Left renal pelvis (tissue), 4 donors: ENCODE measurements at regions not wholly inside any gene's neighbourhood (a gene's known extent, or its start where the extent isn't known, plus 50 kb on each side); places are given as distances from the start of the nearest gene placed in this dataset.
A peak's percentile ranks its signal among the peaks of the same experiment; 100 is the strongest.
"Not testable (repeated sequence)": the region's sequence is repeated elsewhere in the genome, so short reads cannot be mapped to it uniquely, and the experiment has no call there.

Experiments
- DNase-seq, 4 donors: peaks; one replicate each; pipeline ENCODE4 v3.0.0-alpha.2; 2013; ENCODE audit warnings: low read depth in 4 of 4, low spot score in 3 of 4

DNA sequence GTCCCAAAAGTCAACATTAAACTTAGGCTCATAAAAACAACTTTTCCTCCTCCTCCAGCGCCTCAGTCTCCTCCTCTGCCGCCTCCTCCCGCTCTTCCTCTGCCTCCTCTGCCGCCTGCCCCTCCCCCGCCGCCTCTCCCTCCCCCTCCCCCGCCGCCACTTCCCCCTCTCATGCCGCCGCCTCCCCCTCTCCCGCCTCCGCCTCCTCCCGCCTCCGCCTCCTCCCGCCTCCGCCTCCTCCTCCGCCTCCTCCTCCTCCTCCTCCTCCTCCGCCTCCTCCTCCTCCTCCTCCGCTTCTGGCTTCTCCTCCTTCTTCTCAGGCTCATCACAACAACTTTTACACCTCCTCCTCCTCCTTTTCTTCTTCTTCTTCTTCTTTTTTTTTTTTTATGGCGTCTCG, 599.9 kb downstream of the TMEM182 start:
- DNase-seq, result no peak

DNA sequence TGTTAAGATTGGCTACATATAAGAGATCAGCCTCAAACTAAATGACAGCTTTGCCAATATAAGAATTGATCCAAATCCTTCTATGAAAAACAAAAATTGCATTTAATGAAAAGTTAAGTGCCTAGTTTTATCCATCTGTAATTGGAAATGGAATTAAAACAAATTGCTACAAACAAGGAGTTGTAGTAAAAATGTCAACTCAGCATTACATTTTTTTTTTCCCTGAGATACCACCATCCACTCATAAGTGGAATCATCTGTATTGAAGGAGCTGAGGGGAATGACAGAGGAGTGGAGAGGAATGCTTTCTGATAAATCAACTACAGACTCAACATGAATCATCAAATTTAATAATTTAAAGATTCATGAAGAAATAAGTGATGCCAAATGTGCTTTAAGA, 601.8 kb downstream of the TMEM182 start:
- no peak for DNase-seq

DNA sequence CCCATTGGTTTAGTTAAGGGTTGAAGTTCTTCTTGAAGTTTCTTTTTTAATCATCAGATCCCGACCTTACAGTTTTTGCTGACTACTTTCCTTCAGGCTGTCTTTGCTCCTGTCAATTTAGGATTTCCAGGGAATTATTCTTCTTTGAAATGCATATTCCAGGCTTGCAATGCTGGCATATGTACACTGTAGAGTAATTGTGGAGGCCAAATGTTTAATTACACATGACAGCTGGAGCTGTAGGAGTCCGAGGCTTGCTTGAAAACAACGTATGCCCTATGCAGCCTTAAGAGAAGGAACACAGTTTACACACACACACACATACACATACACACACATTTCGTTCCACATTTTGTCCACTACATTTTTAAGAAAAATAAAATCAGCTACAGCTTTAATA, 602.3 kb downstream of the TMEM182 start:
- DNase-seq, result no peak

DNA sequence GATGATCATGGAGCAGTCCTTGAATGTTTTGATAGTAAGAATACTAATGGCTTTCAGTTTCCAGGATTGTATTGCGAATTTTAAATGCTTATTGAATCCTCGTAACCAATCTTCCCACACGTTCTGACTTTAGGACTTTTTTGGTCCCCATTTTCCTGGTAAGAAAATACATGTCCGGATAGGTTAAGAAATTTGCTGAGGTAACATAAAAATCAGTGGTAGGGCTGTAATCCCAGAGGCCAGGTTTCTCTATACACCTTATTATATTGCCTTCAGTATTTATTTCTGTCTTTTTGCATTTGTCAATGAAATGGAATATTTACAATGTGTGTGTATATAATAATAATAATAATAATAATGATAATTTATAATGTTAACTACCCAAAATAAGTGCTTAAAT, 603.2 kb downstream of the TMEM182 start:
- no peak for DNase-seq

DNA sequence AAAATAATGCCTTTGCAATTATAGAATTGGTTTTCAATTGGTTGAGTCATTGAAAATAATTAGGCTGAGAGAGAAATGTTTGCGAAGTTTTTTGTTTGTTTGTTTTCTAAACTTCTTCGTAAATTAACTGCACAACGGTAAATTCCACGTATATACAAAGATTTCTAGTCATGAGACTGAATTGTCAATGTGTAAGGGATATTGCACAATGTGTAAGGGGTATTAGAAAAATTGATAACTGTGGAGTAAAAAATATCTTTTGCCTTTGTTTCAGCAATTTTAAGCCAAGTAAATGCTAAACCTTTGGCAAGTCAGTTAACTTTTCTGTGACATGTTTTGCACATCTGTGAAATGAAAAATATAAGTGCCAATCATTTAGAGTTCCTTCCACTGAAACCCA, 606.0 kb downstream of the TMEM182 start:
- no peak for DNase-seq

DNA sequence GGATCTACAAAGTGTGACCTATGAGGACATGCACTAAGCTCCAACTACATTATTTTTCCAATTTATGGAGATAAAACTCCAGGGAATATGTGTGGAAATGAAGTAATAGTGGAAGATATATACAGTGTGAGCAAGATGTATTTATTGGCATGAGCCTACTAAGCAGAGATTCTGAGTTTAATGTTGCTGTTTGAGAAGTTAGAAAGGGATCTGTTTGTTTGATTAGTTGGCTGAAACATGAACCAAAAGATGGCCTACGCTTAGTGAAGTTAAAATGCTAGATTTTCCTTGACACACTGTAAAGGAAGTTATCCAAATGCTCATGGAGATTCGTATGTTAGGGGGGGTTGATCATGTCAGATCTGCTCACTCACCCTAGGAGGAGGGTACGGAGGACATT, 621.7 kb downstream of the TMEM182 start:
- no peak for DNase-seq

DNA sequence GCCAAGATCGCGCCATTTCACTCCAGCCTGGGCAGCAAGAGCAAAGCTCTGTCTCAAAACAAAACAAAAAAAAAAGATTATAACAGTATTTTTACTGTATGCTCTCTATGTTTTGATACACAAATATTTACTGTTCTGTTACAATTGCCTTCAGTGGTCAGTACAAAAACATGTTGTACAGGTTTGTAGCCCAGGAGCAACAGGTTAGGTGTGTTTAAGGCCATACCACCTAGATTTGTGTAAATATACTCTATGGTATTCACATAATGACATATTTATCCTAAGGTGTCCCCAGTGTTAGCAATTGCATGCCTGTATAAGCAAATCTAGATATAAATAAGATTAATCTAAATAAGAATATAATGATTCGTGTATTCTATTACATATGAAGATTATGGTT, 625.0 kb downstream of the TMEM182 start:
- no peak for DNase-seq

DNA sequence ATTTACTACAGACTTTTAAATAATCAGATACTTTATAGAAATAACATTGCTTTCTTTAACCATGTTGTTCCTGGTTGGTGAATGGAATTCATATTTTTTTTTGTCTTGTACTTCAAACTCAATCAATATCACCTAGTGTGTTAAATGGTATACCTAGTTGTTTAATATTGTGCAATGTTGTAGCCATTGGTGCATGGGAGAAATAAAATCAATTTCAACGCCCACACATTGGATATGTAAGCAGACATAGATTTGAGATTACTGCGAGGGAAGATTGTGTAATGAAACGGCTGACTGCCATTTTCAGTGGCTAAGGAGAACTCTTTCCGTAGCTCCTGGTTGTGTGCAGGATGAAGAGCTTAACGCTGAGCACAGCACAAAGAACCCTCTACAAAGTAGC, 626.1 kb downstream of the TMEM182 start:
- DNase-seq, result no peak

DNA sequence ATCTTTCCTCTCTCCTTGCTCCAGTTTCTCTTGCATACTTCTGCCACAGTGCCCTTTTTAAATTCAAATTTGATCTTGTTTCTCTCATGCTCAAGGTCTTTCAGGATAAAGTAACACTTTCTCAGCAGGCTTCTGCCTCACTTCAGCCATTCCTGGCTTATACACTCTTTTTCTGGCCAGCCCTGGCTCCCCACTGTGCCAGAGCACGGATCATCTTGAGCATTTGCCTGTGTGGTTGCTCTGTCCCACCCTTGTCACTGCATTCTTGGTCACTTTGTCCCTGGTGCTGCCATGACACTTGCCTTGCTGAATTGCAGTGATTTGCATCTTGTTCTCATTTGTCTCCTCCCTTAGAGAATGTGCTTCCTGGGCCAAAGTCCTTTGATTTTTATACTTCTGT, 634.3 kb downstream of the TMEM182 start:
- no peak for DNase-seq

DNA sequence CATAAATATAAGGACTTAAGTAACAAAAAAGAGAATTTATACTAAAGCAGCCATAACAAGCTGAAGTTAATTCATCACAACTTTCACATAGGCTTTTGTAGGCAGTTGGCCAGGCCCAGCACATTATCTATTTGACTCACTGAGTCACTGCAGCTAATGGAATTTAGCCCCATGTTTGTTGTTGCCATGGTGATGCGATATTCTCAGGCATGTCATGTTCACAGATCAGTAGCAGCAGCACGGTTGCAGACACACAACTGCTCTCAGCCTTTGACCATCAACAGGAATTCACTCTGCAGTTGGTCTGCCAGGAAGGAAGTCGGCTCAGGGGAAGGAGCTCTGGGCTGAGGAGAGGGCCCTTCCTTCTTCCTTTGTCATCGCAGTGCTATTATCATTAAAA, 639.8 kb downstream of the TMEM182 start:
- peak; percentile 14 to 17 (median 15) for DNase-seq

DNA sequence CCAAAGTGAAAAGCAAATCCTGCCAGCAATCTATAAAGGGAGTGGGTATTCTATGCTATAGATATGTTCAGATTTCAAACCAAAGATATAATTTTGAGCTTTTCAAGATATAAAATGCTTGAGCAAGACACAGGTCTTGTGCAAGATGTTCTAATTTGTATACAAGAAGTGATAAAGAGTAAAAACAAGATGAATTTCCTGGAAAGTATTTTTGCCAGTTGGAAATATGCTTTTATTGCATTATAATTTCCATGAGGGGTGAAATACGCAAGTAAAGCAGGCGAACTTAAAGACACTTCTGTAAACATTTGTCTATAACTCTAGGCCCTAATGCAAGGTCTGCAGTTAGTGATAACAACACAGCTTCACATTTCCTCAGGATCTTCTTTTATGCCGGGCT, 640.5 kb downstream of the TMEM182 start:
- DNase-seq, result no peak

DNA sequence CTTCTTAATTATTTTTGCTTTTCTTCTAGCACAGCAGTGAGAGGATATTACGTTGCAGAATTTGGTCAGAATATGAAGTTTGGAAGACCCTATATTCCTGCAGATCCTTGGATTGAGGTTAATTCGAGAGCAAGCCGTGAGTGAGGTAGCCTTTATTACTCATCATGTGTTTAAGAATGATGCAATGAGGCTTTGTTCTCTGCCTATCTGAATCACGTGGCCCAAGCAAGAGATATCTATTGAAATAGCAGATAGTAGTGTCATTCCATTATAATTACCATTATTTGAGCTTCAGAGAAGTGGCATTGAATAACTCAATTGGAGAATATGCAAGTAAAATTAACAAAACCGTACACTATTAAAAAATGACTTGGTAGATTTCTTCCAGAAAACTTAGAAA, 641.1 kb downstream of the TMEM182 start:
- DNase-seq, result no peak

DNA sequence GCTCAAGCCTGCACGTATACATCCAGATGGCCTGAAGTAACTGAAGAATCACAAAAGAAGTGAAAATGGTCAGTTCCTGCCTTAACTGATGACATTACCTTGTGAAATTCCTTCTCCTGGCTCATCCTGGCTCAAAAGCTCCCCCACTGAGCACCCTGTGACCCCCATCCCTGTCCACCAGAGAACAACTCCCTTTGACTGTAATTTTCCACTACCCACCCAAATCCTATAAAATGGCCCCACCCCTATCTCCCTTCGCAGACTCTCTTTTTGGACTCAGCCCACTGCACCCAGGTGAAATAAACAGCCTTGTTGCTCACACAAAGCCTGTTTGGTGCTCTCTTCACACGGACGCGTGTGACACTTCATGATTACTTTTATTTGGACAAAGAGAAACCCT, 641.6 kb downstream of the TMEM182 start:
- DNase-seq, result not testable (repeated sequence)

DNA sequence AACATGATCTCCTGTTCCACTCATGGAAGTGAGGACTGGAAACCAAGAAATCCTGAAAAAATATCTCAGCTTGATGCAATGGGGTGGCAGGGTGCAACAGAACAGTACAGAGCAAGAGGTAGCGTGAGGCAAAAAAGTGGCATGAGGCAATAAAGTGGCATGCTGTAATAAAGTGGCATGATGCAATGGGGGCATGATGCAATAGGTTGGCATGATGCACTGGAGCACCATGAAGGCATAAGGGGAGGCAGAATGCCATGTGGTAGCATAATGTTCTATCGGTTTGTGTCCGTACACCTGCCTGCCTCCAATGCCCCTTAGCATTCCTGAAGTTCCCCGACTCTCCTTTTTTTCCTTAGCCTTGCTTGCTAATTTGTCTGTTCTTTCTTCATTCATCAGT, 648.4 kb downstream of the TMEM182 start:
- no peak for DNase-seq

DNA sequence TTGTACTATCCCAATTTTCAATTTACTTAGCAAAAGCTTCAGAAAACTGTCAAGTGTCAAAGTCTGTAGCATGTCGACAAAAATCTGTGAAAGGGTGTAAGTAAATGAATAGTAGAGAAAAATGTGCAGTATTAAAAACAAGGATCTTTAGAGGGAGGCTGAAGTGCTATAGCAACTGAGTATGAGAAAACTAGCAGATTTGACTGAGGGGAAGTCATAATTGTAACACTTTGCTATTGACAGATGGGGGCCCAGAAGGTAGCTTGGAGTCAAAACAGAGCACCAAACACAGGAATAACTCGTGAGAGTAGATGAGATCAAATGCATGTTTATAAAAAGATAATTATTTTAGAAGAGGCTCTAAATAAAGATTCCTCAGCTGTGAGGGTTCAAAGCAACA, 657.7 kb downstream of the TMEM182 start:
- no peak for DNase-seq

DNA sequence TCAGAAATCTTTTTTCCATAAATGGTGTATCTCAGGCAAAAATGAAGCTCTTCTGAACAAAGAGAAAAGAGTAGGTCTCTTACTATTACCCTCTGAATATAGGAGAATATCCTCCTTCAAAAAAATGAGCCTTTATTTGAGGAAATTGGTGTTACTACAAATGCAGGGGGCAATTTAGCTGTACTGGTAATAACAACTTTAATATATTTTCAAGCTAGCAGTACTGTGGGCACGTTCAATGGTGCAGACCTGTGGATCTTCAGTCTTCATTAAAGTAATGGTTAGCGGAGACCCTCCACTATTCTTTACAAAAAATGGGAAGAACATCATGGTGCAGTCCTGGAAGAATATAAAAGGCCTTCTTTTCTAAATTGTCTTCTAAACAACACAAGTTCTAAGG, 661.3 kb downstream of the TMEM182 start:
- no peak for DNase-seq

DNA sequence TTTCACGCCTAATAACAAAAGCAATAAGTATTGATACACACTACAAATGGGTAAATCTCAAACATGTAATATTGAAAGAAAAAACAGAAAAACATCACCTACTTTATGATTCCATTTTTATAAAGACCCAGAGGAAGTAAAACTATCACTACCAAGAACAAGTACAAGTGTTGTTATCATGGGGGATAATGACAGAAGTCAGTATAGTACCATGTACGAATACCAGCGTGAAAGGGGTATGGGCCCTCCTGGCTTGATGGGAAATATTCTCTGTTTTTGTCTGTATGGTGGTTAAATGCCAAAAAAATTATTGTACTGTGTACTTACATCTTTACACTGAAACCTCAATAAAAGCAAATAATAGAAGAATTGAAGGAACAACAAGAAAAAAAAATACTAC, 665.7 kb downstream of the TMEM182 start:
- DNase-seq, result no peak

DNA sequence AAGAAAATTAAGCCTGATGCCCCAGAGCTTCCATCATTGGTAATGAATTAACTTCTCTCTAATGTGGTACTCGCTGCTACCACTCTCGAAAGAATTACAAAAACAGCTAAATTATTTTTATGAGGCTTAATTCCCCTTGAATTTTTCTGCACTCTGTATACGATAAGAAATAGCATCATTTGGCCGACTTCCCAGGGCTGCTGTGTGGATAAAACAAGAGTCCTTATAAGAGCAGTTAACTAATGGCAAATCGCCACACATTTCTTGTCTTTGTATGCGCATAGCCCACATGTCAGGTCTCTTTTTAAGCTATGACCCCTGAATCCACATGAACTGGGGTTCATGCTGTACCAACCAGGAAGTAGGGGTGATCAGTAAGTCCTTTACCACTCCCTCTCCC, 668.4 kb downstream of the TMEM182 start:
- DNase-seq, result no peak

DNA sequence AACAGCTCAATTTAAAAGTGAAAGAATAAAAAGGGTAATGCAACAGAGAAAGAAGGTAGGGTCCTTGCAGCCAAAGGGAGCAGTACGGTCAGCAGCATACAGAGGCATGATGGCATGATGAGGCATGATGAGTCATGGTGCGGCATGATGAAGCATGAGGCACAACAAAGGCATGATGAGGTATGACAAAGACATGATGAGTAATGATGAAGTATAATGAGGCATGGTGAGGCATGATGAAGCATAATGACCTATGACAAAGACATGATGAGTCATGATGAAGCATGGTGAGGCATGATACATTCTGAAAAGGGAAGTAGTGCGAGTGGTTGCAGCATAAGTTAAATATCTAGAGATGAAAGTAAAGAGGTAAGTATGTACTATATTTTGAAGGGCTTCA, 673.2 kb downstream of the TMEM182 start:
- DNase-seq, result no peak

DNA sequence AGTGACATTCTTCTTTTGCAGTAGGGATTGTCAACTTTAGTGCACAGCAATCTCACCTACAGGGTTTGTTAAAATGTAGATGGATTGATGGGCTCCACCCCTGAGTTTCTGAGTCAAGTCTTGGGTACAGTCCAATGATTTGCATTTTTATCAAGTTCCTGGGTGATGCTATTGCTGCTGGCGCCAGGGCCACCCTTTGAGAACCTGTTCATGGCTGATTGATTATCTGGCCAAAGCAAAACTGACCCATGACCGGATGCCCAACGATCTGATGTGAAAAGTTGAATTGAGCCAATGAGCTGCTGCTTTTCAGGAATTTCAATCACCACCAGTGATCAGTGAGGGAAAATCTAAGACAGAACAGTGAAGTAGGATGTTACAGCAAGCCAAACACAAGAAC, 675.3 kb downstream of the TMEM182 start:
- no peak for DNase-seq

DNA sequence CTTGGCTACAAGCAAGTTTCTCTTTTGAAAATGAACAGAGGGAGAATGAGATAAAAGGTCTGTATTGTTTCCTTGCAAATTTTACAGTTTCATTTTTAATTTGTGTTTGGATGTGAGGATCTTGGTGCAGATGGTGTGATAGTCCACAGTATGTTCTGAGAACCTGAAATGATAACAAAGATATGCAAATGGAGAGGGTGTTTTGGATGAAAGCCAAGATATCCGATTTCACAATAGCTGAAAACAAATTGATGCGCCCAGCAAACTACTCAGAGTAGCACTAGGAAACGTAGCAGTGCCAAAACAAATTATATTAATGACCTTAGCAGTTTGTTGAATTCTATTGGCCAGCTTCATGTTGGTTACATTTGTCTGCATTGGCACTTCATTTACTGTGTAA, 683.5 kb downstream of the TMEM182 start:
- no peak for DNase-seq

DNA sequence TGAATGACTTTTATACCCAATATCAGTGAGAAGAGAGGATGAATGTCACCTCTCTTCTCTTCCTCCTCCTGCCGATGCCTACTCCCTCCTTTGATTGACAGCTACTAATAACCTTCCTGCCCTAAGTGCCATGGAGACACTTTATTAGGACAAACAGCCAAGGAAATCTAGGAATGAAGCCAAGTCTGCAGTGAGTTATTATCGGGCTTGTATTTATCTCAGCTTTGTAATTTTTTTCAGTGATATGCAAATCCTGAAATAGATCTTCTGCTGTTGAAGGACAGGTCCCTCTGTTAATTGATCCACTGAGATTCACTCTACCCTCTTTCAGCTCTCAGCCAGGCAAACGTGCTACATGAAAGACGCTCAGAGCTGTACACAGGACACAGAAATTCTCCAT, 686.7 kb downstream of the TMEM182 start:
- no peak for DNase-seq

DNA sequence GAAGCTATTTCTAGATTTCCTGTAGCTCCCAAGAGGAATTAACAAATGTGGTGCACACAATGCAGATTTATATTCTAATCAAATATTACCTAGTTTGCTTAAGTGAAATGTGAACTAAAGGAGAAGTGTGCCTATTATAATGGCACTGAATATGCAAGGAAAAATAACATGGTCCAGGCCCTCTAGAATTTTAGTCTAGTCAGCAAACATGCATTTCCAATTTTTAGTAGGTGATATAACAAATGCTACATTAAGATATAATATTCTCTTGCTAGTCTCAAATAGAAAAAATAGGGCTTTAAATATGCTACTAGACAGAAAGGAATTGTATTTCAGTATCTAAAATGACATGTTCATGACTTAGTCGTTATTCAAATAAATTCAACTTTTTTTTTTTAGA, 689.5 kb downstream of the TMEM182 start:
- DNase-seq, result no peak

DNA sequence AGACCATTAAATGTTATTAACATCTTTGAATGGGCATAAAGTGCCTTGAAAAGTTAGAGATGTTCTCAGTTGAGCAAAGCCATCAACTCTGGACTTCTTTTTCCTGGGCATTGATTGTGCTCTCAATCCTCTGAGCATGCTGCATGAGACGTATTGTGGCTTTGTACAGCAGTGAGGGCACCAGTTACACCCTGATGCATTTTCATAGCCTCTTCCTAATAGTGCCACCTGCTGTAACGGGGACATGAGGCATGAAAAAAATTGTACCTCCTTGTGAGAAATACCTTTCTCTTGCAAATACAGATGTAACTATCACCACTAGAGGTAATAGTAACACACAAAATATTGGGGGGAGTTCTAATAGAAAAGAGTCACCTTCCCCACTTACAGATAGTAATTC, 697.5 kb downstream of the TMEM182 start:
- DNase-seq, result peak in 1 of 4 donors; percentile 3
